Pancreas (tissue), 10 donors: ENCODE measurements at regions not wholly inside any gene's neighbourhood (a gene's known extent, or its start where the extent isn't known, plus 50 kb on each side); places are given as distances from the start of the nearest gene placed in this dataset.

ENCODE experiments used
- ATAC-seq, 4 donors: fragments of 200-7000 bp; cut with Tn5 transposase; one replicate each; pipeline versions ENCODE4 v1.8.0 to v1.9.1; 2020; ENCODE audit warnings: mild to moderate bottlenecking in 4 of 4, moderate library complexity in 4 of 4
- DNase-seq, 6 donors: peaks; one replicate each; pipeline ENCODE4 v3.0.0-alpha.2; 2020
- FAIRE-seq: peaks from 2 replicates; lab custom pipeline; 2012; peaks lifted over from hg19 to GRCh38; lab: Jason Lieb, UNC
- H3K27ac ChIP-seq, 4 donors: fragments of 200-600 bp; sonication (generic); 1 replicate in 3 of 4; 2 replicates in 1 of 4; pipeline versions ENCODE4 v1.5.0 to v1.8.0; 2020
- H3K27me3 ChIP-seq, 4 donors: fragments of 200-600 bp; one replicate each; pipeline ENCODE4 v1.8.0; 2021
- H3K36me3 ChIP-seq, 3 donors: fragments of 200-600 bp; sonication (generic) in 1 of 3; one replicate each; pipeline versions ENCODE4 v1.5.0 to v1.8.0; 2020 to 2021
- H3K4me1 ChIP-seq, 3 donors: fragments of 200-600 bp; one replicate each; pipeline ENCODE4 v1.8.0; 2021
- H3K4me3 ChIP-seq, 4 donors: fragments of 200-600 bp; sonication (generic) in 2 of 4; one replicate each; pipeline versions ENCODE4 v1.5.0 to v1.8.0; 2020 to 2021
- H3K9me3 ChIP-seq, 4 donors: fragments of 200-600 bp; one replicate each; pipeline ENCODE4 v1.8.0; 2021
- CTCF ChIP-seq, 4 donors: fragments of 200-600 bp; sonication (generic) in 3 of 4; IDR thresholded peaks; one replicate each; pipeline versions ENCODE4 v1.5.0 to v1.8.0; 2021; ENCODE audit warnings: antibody characterized with exemption in 4 of 4
- WGBS, 2 donors: extraction: QIAGEN DNeasy Blood & Tissue Kit; methylation state at CpG; one replicate each; pipeline ENCODE4 v1.1.7; 2013; 5-methylcytosine and 5-hydroxymethylcytosine counted together
- intact Hi-C, 3 donors: fragments of 100-400 bp; cut with DNase I; formaldehyde crosslinking; loops; one replicate each; pipeline versions ENCODE4 v1.11.1 to v1.14.2; 2022
- donor health status: healthy with polysubstance abuse.
- donor health status: DM: no; HTN: no; CAD: no; lungs with moderate emphysema.
- donor health status: DM: no; HTN: no; CAD: no.
- donor health status: control.
- donor health status: control.
- donor health status: Bipolar disorder and iron deficiency.
- donor health status: DM: yes; HTN: yes; CAD: no.
- donor health status: DM: no; HTN: no; CAD: no.
- donor health status: DM: no; HTN: no; CAD: no.
- donor health status: DM: yes; HTN: yes; CAD: no.

GRCh38 chr4:62960415-62960814 lies 1448.8 kb downstream of the TECRL start:
- FAIRE-seq (no peak), ATAC-seq (no peak), DNase-seq (no peak)
- Histone ChIP-seq H3K4me3 (no peak overlapping the region), H3K36me3 (no peaks in the 10 kb centered on the region), H3K27ac (no peak overlapping the region), H3K9me3 (no peaks in the 10 kb centered on the region), H3K27me3 (no peaks in the 10 kb centered on the region), H3K4me1 (no peaks in the 10 kb centered on the region)
- no peak for TF ChIP-seq CTCF (IDR thresholded peaks at IDR 0.05)
- intact Hi-C loops = no loop called here
- 37 to 40% methylated on average over 2 of the region's 2 CpGs for WGBS, 2 donors

GRCh38 chr4:62953752-62954151 lies 1455.5 kb downstream of the TECRL start:
- intact Hi-C loops = no loop called here

GRCh38 chr4:62952366-62952765 lies 1456.9 kb downstream of the TECRL start:
- no peak for DNase-seq

More at GRCh38 chr4:62953752-62954151, 1455.5 kb downstream of the TECRL start:
- no peaks in the 10 kb centered on the region for H3K9me3 ChIP-seq
- ATAC-seq (no peak), DNase-seq (no peak), FAIRE-seq (no peak)
- no peak overlapping the region for H3K27ac ChIP-seq
- no peaks in the 10 kb centered on the region for H3K36me3 ChIP-seq
- WGBS, 2 donors = 32 to 36% methylated on average over 3 of the region's 3 CpGs
- no peaks in the 10 kb centered on the region for H3K27me3 ChIP-seq
- H3K4me1 ChIP-seq = no peaks in the 10 kb centered on the region
- H3K4me3 ChIP-seq = no peak overlapping the region
- no peak for TF ChIP-seq CTCF (IDR thresholded peaks at IDR 0.05)

GRCh38 chr4:62948108-62948507 lies 1461.1 kb downstream of the TECRL start:
- Histone ChIP-seq H3K27ac (no peak overlapping the region), H3K9me3 (no peaks in the 10 kb centered on the region), H3K4me3 (no peak overlapping the region), H3K27me3 (no peaks in the 10 kb centered on the region), H3K36me3 (no peaks in the 10 kb centered on the region), H3K4me1 (no peaks in the 10 kb centered on the region)
- no peak for ATAC-seq
- FAIRE-seq = no peak
- intact Hi-C loops = no loop called here
- no peak for DNase-seq
- no peak for TF ChIP-seq CTCF (IDR thresholded peaks at IDR 0.05)

More at GRCh38 chr4:62952366-62952765, 1456.9 kb downstream of the TECRL start:
- Histone ChIP-seq H3K4me3 (no peak overlapping the region), H3K4me1 (no peaks in the 10 kb centered on the region), H3K9me3 (no peaks in the 10 kb centered on the region), H3K27me3 (no peaks in the 10 kb centered on the region), H3K27ac (no peak overlapping the region), H3K36me3 (no peaks in the 10 kb centered on the region)
- ATAC-seq = no peak
- 29 to 30% methylated on average over 3 of the region's 3 CpGs for WGBS, 2 donors
- intact Hi-C loops = no loop called here
- TF ChIP-seq CTCF (IDR thresholded peaks at IDR 0.05) = no peak
- FAIRE-seq = no peak

- Histone ChIP-seq H3K36me3 (no peaks in the 10 kb centered on the region), H3K4me1 (no peaks in the 10 kb centered on the region), H3K4me3 (no peak overlapping the region), H3K9me3 (no peaks in the 10 kb centered on the region), H3K27ac (no peak overlapping the region), H3K27me3 (no peaks in the 10 kb centered on the region)
- FAIRE-seq (no peak), DNase-seq (no peak), ATAC-seq (no peak)
- TF ChIP-seq CTCF (IDR thresholded peaks at IDR 0.05) = no peak
- intact Hi-C loops = no loop called here
Measured at GRCh38 chr4:62940229-62940628, 1469.0 kb downstream of the TECRL start.
